Brain microvascular endothelial cell (primary cell): ENCODE measurements at regions not wholly inside any gene's neighbourhood (a gene's known extent, or its start where the extent isn't known, plus 50 kb on each side); places are given as distances from the start of the nearest gene placed in this dataset.
A peak's percentile ranks its signal among the peaks of the same experiment; 100 is the strongest.

Source experiments
- DNase-seq: peaks from one replicate; pipeline ENCODE4 v3.0.0-alpha.2; 2020
- H3K27ac ChIP-seq: fragments of 250-450 bp; sonication (Bioruptor Pico); 2 replicates; pipeline ENCODE4 v1.5.1; 2020; ENCODE audit warnings: mild to moderate bottlenecking, moderate library complexity
- H3K27me3 ChIP-seq: fragments of 250-450 bp; sonication (Bioruptor Pico); replicated peaks from 2 replicates; pipeline ENCODE4 v1.5.1; 2020; ENCODE audit warnings: mild to moderate bottlenecking
- H3K36me3 ChIP-seq: fragments of 250-450 bp; sonication (Bioruptor Pico); replicated peaks from 2 replicates; pipeline ENCODE4 v1.5.1; 2020; ENCODE audit warnings: mild to moderate bottlenecking
- H3K4me3 ChIP-seq: 2 replicates; pipeline ENCODE4 v1.5.1; 2011; ENCODE audit warnings: low read depth, mild to moderate bottlenecking, control low read depth, low read length, moderate library complexity
- in situ Hi-C: cut with HindIII; loops from 2 replicates; pipeline ENCODE4 v1.10.0; 2017; ENCODE audit warnings: low sequenced_read_pairs, low pct_ligation_motif_present
- TF ChIP-seq, protein P1 (sequence below): IDR thresholded peaks from 2 replicates; pipeline ENCODE4 v1.5.1; 2011; ENCODE audit warnings: low read depth, mild to moderate bottlenecking, moderate library complexity, low read length, control low read depth, inconsistent platforms; ENCODE audit errors: missing control alignments

DNA sequence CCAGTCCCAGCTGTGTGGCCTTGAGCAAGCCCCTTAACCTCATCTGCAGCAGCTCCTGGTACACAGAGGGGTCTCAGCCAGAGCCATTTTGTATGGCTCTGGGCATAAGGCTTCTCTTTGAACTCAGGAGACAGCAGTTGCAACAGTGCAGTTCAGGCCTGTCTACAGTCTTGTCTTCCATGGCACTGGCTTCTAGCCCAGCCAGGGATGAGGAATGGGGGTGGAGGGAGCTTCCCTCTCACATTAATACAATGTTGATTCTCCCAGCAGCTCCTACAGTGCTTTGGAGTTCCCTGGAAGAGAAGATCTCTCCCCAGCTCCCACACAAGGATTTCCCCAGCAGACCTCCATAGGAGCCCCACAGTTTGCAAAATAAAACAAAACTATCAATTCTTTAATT, 350.2 kb downstream of the BUD13 start:
- TF ChIP-seq, protein P1, sequence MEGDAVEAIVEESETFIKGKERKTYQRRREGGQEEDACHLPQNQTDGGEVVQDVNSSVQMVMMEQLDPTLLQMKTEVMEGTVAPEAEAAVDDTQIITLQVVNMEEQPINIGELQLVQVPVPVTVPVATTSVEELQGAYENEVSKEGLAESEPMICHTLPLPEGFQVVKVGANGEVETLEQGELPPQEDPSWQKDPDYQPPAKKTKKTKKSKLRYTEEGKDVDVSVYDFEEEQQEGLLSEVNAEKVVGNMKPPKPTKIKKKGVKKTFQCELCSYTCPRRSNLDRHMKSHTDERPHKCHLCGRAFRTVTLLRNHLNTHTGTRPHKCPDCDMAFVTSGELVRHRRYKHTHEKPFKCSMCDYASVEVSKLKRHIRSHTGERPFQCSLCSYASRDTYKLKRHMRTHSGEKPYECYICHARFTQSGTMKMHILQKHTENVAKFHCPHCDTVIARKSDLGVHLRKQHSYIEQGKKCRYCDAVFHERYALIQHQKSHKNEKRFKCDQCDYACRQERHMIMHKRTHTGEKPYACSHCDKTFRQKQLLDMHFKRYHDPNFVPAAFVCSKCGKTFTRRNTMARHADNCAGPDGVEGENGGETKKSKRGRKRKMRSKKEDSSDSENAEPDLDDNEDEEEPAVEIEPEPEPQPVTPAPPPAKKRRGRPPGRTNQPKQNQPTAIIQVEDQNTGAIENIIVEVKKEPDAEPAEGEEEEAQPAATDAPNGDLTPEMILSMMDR: no peak
- in situ Hi-C loops: no loop called here
- no peak overlapping the region for H3K27ac ChIP-seq
- H3K4me3 ChIP-seq: no peak overlapping the region
- no peaks in the 10 kb centered on the region for H3K27me3 ChIP-seq
- no peak for DNase-seq
- H3K36me3 ChIP-seq: no peaks in the 10 kb centered on the region

DNA sequence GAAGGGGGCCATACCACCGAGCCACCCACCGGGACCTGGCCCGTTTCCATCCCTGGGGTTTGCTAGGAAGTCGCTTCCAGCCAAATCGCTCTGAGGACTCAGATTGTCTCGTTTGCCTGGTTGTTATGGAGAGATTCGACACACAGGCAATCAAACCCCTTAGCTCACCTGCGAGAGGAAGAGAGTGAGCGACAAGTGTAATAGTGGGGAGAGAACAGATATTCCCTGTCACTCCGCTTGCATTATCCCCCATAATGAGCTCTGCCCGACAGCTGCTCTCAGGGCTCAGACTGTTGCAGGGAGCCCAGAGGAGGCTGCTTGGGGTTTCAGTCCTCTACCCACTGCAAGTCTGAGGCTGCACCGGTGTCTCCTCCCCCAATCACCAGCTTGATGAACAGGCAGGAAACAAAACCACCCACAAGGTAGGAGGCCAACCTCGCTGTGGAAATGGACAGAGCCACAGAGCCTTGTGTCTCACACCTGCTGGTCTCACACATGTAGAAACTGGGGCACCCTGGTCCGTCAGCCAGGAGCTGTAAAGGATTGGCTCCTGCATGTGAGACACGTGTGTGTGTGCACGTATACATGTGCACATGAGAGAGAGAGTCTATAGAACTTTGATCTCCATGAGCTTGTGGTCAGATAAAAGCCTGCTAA, 351.1 kb downstream of the BUD13 start:
- Histone ChIP-seq H3K27ac (no peak overlapping the region), H3K27me3 (no peaks in the 10 kb centered on the region), H3K36me3 (no peaks in the 10 kb centered on the region), H3K4me3 (no peak overlapping the region)
- TF ChIP-seq, protein P1: no peak
- DNase-seq: no peak
- in situ Hi-C loops: no loop called here

DNA sequence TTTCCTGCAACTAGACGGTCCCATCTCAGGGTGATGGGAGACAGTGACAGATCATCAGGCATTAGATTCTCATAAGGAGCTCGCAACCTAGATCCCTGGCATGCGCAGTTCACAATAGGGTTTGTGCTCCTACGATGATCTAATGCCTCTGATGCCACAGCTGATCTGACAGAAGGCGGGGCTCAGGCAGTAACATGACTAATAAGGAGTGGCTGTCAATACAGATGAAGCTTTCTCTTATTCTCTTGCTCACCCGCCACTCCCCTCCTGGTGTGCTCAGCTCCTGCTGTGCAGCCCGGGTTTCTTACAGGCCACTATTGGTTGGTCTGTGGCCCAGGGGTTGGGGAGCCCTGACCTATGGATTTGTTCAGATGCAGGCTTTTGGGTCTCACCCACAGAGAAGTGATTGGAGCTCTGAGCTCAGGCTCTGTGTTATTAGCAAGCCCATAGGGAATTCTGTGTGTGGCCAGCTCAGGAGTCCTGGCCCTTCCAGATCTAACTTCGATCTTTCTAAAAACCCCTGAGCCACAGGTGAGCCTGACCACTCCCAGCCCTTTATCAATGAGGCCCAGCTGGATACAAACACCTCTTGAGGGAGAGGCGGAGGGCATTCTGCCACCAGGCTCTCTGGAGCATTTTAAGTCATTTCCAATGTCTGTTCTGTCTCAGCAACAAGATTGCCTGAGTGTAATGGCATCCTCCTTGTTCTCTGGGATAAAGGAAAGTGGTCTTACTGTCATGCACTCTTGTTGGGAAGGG, 351.8 kb downstream of the BUD13 start:
- Histone ChIP-seq H3K27ac (no peak overlapping the region), H3K27me3 (no peaks in the 10 kb centered on the region), H3K36me3 (no peaks in the 10 kb centered on the region), H3K4me3 (no peak overlapping the region)
- in situ Hi-C loops: no loop called here
- peak; percentile 5 for DNase-seq
- TF ChIP-seq, protein P1: no peak

DNA sequence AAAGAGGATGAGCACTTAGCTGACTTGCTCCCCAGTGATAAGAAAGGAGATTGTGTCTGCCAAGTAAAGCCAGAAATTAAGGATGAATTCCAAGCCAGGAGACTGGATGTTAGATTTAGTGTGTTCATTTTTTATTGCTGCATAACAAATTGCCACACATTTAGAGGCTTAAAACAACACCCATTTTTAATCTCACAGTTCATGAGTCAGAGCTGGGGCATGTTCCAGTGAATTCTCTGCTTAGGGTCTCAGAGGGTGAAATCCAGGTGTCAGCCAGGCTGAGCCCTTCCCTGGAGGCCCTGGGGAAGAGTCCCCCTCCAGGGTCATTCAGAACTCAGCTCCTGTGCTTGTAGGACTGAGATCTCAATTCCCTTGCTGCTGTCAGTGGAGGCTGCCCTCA, 352.8 kb downstream of the BUD13 start:
- in situ Hi-C loops: no loop called here
- TF ChIP-seq, protein P1: no peak
- Histone ChIP-seq H3K27ac (no peak overlapping the region), H3K4me3 (no peak overlapping the region), H3K36me3 (no peaks in the 10 kb centered on the region), H3K27me3 (no peaks in the 10 kb centered on the region)
- no peak for DNase-seq

DNA sequence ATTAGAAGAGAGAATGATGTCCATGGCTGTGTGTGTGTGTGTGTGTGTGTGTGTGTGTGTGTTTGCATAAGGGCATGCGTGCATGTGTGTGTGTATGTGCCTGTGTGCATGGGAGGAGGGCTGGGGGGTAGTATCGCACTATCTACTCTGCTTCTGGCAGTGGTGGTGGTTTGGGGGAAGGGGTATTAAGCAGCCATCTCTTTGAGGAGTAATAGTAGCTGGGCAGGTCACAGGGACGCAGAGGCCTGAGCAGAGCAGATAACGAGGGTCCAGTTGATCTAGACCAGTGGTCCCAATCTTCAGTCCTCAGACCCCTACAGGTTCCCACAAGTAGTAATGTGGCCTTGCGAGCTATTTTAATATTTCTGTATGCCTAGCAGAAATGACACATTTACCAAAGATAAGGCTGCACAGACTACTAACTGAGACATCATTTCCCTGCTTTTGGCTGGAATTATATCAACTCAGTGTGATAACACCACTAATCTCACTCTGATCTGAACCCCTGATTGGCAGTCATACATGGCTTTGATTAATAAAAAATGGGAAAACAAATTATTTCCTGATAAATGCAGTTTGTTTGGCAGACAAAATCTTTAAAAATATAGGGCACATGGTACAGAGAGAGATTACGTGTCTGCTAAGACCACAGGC, 354.3 kb downstream of the BUD13 start:
- Histone ChIP-seq H3K27ac (no peak overlapping the region), H3K4me3 (no peak overlapping the region), H3K36me3 (no peaks in the 10 kb centered on the region), H3K27me3 (no peaks in the 10 kb centered on the region)
- no peak for DNase-seq
- TF ChIP-seq, protein P1: no peak
- in situ Hi-C loops: no loop called here
